IPS-NIHi11 (cell line): ENCODE measurements at regions not wholly inside any gene's neighbourhood (a gene's known extent, or its start where the extent isn't known, plus 50 kb on each side); places are given as distances from the start of the nearest gene placed in this dataset.

Source experiments
- DNase-seq: peaks from one replicate; pipeline ENCODE4 v3.0.0; 2012; ENCODE audit warnings: mixed read lengths, low spot score

DNA sequence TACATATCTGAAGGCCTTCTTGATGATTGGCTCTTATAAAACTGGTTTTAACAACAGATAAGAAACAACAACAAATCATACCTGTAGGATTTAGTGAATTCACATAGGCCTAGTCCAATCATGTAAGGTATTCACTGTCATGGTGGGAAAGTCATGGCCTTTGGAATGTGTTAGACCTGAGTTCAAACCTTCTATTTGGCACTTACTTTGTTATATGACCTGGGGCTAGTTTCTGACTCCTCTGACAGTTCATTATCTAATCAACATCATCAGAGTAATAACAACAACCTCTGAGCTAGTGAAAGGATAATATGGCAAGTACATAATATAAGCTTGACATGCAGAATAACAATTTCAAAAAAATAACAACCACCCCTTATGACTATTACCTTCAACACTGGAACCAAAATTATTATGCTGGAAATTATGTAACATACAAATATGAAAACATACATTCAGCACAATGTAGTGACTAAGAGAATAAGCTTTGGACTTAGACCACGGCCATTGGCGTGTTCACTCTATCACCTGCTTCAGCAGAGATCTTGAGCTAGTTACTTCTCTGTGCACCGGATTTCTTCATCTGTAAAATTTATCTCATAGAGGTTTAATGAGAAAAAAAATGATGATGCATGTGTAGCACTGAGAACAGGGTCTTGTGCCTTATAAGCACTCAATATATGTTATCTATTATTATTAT is 597.6 kb downstream of the LMO4 start:
- no peak for DNase-seq

DNA sequence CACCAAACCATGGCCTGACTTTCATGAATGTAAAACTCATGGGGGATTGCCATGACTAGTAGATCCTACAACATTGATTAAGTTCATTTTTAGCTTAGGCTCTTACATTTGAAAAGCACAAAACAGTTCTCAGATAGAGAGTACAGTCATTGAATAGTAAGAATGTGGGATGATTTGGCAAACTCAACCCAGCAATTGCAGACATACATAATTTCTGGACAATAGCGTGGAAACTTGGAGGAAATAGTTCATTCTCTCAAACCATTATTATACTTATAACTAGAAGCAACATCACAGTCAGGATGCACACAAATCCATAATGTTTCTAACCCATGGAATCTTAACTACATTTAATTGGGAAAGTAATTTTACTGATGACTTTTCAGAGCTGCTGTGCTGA is 598.2 kb downstream of the LMO4 start:
- DNase-seq, result no peak

DNA sequence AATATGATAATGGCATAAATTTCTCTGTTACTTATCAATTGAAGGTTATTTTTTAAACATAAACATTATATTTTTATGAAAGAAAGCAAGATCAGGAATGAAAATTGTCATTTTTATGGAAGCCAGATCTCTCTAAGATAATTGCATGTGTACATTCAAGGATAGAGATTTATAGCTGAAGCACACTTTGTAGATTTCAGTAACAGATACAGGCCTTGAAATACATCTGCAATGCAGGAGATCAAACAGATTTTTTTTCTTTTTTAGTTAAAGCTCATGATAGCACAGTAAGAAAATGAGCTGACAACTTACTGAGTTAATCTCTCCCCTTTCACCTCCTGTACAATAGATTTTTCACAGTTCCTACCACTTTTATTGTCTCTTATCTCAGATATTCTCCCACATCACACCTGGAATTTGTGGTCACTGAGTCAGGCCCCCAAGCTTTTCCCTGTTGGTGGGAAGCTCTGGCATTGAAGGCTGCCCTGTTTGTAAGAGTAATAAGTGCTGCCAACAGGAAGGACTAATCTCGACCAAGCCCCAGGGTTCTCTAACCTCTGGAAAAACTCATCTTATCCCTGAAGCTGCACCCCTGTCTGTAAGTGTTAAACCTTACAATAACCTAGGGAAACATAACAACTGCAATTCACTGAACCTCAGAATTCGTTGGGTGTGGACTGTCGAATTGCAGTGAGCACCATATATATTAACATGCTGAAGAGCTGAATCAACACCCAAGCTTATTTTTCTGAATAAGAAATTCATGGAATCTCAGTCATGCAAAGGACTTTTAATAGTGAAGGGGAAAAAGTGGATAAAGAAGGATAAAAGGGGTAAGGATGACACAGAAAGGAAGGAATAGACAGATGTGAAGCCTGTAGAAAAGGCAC is 599.0 kb downstream of the LMO4 start:
- no peak for DNase-seq

DNA sequence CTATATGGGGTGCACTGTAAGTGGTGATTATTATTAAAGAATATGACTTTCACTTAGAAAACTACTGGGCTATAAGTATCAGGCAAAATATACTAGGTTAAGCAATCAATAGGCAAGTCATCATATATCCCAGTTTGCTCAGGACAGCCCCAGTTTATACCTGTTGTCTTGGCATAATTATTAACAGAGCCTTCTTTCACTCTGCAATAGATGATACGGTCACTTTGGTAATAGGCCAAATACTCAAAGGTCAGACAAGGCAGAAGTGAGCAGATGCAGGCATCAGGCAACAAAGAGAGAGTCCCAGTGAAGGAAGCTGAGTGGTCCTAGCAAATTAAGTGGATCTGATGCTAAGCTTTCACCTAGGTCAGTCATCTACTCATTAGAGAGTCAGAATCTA is 599.9 kb downstream of the LMO4 start:
- DNase-seq, result no peak

DNA sequence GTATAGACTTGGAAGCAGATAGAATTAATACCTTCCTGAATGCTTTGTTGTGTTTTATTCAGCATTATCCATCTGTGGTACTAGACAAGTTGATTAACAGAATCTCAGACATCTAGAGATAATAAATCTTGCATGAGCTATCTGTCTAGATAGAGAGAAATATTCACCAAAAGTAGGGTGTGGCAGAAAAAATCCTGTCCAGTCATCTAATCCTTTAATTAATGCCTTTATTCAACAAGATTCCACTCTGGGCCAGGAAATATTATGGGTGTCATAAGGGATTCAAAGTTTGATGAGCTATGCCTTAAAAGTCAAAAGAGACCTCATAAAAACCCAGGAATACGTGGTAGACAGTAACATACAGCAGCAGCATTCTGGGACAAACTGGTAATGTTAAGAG is 601.2 kb downstream of the LMO4 start:
- DNase-seq, result no peak

DNA sequence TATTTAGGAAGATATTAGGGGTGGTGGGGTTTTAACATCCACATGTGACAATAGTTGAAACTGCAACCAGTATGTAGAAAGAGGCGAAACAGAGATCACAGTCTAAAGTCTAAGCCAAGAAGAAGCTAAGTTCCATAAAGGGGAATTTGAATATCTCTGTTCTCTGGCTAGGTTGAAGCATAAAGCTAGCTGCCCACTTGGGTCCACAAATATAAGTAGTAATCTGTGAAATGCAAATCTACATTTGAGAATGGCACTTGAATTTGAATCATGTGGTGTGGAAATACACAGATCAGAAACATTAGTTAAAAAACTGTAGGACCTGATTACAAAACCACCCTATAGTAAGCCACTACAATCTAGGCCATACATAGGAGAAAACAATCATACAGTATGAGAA is 602.1 kb downstream of the LMO4 start:
- no peak for DNase-seq

DNA sequence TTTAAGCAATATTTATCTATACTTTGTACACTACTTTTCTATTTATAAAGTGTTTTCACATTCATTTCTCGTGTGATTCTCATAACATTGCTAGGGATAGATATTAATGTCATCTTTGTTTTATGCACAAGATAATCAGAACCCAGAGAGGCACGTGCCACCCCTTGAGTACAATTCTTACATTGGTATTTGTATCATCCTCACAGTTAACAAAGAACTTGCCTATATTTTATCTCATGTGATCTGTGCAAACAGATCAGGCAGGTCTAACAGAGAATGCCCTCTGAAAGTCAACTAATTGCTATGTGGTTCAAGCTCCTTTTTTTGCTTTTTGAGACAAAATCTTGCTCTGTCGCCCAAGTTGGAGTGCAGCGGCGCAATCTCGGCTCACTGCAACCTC is 604.5 kb downstream of the LMO4 start:
- no peak for DNase-seq

DNA sequence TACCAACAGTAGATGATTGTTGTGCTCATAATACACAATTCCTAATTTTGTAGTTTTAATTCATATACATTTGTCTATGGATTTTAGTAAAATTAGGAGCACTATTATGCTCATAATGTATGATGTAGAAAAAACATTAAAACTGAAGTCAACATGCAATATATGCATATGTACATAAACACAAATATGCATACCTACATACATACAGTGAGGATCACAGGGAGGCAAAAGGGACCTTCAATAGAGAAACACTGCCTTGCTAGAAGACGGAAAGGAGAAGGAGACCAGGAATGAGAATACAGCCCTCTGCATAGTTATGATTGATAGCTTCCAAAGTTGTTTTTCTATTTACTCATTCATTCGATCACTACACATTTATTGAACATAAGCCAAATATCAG is 606.5 kb downstream of the LMO4 start:
- no peak for DNase-seq

DNA sequence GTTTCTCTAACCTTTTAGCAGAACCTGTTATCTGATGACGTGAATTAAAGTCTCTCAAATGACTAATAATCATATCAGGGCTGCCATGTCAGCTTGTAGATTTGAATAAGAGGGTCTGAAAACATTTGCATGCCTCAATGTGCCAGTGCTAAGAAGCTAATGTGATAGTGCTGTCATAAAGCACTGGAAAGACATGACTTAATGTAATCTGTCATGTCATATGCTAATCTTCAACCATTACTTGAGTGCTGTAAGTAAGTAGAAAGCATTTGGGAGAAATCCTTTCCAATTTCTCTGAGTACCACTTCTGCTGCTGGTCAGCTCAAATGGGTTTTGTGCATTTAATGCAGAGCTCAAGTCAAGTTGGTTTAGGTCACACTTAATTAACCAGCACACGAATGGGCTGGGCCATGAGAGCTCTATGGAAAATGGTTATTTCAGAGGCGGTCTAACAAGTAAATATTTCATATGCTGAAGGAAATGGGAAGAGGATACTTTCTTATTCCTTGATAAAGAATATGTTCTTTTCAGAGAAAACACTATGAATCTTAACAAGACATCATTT is 609.2 kb downstream of the LMO4 start:
- DNase-seq, result no peak

DNA sequence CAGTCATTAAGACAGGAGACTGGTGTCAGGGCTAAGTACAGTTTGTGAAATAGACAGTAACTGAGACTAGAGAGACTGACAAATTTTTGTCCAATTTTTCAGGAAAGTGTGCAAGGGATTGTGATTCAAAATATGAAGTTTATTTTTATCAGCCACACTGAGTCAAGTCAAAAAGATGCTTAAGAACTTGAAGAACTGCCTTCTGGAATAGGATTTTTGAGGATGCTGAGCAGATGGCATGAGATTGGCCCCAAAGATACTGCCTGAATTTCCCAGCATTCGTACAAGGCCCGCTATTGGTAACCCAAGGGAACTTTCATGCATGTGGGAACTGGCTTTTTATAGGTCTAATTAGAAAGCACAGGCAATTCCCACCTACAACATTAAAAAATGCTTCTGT is 610.0 kb downstream of the LMO4 start:
- DNase-seq, result no peak

DNA sequence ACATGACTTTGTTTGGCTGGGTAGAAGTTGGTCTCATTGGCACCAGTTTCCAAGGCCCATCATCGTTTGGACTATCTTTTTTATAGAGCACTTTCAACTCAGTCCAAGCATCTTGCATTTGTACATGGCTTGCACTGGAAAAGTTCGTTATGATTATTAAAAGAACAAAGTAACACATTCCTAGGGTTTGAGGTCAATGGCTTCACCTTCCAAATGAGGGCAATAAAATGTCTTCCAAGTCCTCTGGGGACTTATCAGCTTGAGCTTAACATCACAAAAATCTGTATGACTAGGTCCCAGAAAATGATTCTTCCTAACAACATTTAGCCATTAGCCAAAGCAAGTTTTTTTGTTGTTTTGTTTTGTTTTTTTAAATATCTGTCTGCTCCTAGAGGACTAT is 610.8 kb downstream of the LMO4 start:
- no peak for DNase-seq

DNA sequence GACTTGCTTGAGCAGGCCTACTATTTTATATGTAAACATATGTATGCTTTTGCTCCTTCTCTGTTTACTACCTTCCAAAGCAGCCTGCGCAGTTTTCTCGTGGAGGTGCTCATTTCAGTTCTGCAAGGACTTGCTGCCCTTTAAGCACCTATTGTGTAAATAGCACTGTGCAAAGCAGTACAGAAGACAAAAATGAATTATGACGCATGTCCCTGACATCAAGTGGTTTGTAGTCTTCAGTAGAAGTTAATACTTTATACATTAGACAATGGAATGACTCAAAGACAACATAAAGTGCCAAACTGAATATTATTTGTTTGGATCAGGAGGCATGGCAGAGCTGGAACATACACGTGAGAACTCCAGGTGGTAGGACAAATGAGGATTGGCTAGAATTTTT is 611.7 kb downstream of the LMO4 start:
- no peak for DNase-seq

DNA sequence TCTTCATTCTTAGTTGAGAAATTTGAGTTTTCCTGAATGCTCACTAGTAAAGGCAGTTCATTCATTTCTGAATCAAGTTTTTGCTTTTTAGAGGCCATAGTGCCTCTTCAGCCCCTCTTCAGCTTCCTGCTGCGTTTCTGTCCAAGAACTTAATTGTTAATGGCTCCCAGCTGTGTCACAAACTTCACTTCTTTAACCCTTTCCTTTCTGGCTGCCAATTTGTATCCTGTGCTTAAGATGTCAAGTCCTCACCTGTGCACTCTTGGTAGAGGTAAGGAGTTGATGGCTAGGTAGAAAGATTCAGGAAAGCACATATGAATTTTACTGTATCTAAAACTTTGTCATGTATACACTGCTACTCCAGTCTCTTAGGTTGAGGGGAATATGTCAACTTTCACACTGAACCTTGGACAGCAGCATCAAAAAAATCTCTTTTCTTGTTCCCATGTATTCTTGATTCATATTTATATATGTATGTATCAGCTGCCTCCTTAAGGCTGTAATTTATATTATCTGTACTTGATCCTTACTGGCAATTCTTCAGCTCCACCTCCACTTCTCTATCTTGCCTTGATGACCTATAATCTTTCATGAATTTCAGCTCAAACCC is 612.8 kb downstream of the LMO4 start:
- DNase-seq, result peak; percentile 20

DNA sequence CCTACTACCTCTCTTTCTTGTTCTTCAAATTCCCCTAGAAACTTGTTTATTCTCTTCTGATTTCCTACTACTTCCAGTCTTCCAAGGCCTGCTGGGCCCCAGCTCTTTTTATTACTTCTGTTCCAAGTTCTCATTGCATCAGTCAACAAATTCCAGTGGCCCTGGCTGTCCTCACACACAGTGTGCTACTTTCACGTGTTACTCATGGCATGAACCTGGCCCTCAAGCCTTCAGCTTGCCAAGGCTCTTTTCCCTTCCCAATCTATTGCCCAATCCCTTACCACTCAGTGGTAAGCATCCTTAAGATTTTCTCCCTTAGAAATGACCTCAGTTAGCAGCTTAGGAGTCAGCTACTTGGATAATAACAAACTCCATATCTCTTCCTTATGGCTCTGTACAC is 613.5 kb downstream of the LMO4 start:
- DNase-seq, result no peak

DNA sequence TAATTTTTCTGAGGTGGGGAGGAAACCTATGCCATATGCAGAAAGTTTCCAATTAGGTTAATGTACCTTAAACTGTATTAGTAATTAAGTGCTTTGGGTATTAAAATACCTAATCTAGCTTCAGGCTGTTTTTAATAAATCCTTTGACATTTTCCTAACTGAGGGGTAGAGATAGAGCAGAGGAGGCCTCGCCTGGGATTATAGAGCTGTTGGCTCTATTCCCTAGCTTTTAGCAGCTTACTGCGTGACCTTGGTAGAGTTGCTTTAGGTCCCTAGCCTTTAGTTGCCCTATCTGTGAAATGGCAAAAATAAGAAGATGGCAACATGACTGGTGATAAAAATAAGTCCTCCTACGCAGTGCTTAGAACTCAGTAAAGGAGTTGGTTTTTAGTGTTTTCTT is 621.0 kb downstream of the LMO4 start:
- DNase-seq, result no peak

DNA sequence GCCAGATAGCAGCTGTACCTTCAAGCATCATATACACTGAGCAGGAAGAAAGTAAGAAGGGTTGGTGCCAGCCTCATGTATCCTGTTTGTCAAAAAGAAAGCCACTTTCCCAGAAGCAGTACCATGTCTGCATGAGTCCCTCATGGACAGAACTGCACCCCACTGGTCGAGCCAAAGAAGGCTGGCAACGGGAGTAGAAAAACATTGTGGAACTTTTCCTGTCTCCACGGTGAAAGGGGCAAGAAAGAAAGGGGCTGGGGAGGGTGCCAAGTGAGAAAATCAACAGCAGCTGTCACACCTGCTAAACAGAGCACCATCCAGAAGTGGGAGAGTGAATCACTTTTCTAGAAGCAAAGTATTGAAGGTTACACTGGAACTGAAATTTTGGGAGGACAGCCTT is 621.7 kb downstream of the LMO4 start:
- DNase-seq, result no peak

DNA sequence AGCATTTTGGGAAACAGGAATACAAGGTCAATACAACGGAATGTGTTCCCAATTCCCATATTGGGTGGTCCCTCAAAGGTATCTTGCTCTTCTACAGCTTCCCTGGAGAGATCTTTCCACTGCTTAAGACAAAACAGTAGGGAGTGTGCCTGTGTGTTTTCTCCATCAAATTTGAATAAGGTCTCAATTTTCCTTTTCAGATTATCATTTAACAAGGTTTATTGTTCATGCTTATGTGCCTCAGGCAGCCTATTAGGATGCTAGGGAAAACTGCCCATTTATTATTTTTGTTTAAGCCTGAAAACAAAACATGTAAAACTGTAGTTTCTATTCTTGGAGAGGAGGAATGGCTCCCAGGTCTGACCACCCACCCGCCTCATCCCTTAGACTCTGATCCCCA is 622.7 kb downstream of the LMO4 start:
- no peak for DNase-seq

DNA sequence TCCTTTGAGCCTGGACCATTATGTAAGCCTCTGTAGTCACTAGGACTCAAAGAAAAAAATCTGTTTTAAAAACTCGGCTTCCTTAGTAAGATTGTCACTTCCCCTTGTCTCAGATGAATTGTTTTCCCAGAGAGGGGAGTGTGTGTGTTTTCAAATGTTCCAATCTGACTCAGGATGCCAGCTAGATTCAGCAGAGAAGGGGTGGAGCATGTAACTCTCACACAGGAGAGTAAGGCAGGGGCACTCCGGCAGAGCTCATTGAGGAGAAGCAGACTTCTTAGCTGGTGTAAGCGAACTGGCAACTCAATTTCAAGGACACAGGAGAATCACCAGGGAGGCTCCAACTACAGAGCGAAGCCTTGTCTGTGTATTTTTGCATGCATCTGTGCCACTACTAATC is 623.2 kb downstream of the LMO4 start:
- no peak for DNase-seq

DNA sequence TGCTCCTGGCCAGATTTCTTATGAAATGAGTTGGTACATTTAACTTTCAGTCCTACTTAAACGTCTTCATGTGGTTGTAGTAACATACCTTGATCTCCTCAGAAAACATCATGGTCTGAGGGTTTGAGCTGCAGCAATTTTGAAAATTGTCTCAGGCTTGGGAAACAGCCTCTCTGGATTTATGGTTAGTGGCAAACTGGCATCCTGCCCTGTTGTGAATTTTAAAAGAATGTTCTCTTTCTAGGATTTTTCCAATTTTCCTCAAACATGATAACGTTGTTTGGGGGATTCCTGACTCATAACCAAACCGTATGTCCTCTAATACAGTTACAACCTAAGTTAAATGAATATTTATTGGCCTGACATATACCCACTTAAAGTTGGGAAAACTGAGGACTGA is 624.4 kb downstream of the LMO4 start:
- no peak for DNase-seq

DNA sequence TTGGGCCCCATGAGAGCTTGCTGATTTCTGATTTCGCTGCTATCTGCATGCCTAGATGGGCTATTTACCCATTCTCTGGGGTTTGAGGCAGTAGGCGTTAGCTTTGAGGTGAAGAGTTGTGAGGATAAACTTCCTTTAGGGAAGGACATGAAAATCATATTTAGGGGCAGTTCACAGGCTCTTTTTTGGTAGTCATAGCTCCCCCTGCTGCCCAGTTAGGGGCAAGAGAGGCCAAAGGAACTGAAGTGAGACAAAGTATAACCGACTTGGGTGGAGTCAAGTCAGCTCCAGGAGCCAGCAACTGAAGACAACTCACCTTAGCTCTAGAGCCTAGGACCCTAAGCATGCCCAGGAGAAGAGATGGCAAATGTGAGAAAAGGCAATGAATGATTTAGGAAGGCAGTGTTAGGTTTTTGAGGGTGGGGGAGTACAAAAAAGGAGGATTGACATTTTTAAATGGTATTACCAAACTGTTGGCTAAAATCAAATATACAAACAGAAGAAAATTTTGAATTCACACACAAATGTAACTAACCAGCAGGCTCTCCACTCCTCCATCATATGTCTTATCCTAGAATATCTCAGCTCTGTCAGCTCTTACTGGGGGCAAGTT is 625.2 kb downstream of the LMO4 start:
- DNase-seq, result peak; percentile 60

DNA sequence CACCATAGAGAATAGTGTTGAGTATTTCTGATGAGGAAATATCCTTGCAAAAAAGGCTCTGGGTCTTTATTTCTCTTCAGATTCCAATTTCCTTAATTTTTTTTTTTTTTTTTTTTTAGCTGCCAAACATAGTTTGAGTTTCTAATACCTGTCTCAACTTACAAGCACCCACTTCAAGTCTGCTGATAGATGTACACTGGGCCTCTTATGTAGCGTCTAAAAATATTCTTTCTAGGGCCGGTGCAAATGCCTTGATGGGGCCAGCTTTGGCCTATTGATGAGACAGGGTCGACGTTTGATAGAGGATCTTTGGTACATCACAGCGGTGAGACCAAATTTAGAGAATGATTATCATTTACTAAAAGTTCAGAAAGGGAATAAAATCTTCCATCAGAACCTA is 626.4 kb downstream of the LMO4 start:
- DNase-seq, result no peak

DNA sequence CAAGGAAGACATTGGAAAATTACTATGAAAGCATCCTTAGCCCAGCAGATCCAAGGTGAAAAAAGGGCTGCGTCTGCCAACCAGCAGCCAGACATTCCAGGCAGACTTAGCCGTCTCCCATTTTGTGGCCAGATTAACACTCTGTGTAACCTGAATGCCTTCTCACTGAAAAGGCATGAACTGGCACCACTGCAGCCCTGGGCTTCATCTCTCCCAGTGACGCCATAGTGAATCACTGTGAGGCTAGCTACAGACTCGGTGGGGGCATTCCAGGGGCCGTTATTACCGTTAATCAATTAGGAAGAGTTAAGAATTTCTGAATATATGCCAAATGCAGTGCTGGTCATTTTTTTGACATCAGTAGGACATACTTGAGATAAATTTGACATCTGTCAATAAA is 627.4 kb downstream of the LMO4 start:
- DNase-seq, result no peak

DNA sequence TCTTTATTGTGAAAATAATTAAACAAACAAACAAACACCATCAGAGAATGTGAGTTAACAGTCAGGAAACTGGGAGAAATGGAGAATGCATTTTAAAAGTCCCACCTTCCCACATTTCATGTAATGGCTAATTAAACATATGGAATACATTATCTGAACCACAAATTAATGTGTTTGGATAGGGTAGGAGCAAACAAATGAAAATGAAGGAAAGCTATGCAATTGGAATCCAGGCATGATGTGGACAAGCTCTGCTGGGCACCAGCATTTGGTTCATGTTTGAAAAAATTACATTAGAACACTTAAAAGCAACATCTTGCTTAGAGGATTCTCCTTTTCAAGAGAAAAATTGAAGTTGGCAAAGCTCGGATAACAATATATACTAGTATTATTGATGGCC is 628.1 kb downstream of the LMO4 start:
- DNase-seq, result no peak
